Small intestine (tissue), 7 donors: ENCODE measurements at regions not wholly inside any gene's neighbourhood (a gene's known extent, or its start where the extent isn't known, plus 50 kb on each side); places are given as distances from the start of the nearest gene placed in this dataset.
A peak's percentile ranks its signal among the peaks of the same experiment; 100 is the strongest.

Experiments
- DNase-seq, 2 donors: peaks; one replicate each; pipeline versions ENCODE4 v3.0.0 to v3.0.0-alpha.2; 2013
- FAIRE-seq: peaks from 2 replicates; lab custom pipeline; 2012; peaks lifted over from hg19 to GRCh38; lab: Jason Lieb, UNC
- H3K27ac ChIP-seq, 3 donors: one replicate each; pipeline ENCODE4 v1.5.1; 2013; ENCODE audit warnings: low read length in 2 of 3, mild to moderate bottlenecking in 2 of 3, control low read depth in 1 of 3, inconsistent platforms in 1 of 3, low read depth in 1 of 3, moderate library complexity in 1 of 3
- H3K27me3 ChIP-seq, 3 donors: one replicate each; pipeline ENCODE4 v1.6.1; 2013; ENCODE audit warnings: low read length in 3 of 3, inconsistent platforms in 1 of 3; ENCODE audit not compliant: control insufficient read depth in 3 of 3, insufficient read depth in 3 of 3
- H3K36me3 ChIP-seq, 3 donors: one replicate each; pipeline ENCODE4 v1.6.1; 2013; ENCODE audit warnings: low read length in 3 of 3, inconsistent platforms in 1 of 3, low read depth in 1 of 3, mild to moderate bottlenecking in 1 of 3, moderate library complexity in 1 of 3; ENCODE audit not compliant: control insufficient read depth in 3 of 3, insufficient read depth in 2 of 3
- H3K4me1 ChIP-seq, 3 donors: one replicate each; pipeline ENCODE4 v1.6.1; 2013; ENCODE audit warnings: low read length in 2 of 3, inconsistent platforms in 1 of 3, low read depth in 1 of 3, mild to moderate bottlenecking in 1 of 3, moderate library complexity in 1 of 3; ENCODE audit not compliant: control insufficient read depth in 3 of 3, insufficient read depth in 2 of 3
- H3K4me3 ChIP-seq, 3 donors: one replicate each; pipeline ENCODE4 v1.5.1; 2013; ENCODE audit warnings: low read length in 3 of 3, control low read depth in 1 of 3, inconsistent platforms in 1 of 3, low read depth in 1 of 3, mild to moderate bottlenecking in 1 of 3, moderate library complexity in 1 of 3
- H3K9me3 ChIP-seq, 2 donors: one replicate each; pipeline ENCODE4 v1.6.1; 2013; ENCODE audit warnings: low read depth in 1 of 2, low read length in 1 of 2; ENCODE audit not compliant: control insufficient read depth in 2 of 2, insufficient read depth in 1 of 2
- WGBS, 3 donors: extraction: QIAGEN DNeasy Blood & Tissue Kit; methylation state at CpG; one replicate each; pipeline ENCODE4 v1.1.7; 2013; 5-methylcytosine and 5-hydroxymethylcytosine counted together
- donor health status: healthy with polysubstance abuse.
- donor health status: control.
- donor health status: control.
- donor health status: Bipolar disorder and iron deficiency.
- donor health status: healthy.

GRCh38 chr2:226352941-226353560, 446.6 kb downstream of the IRS1 start:
- H3K36me3 ChIP-seq: no peaks in the 10 kb centered on the region
- H3K27ac ChIP-seq: no peak overlapping the region
- no peak overlapping the region for H3K4me3 ChIP-seq
- H3K27me3 ChIP-seq: no peaks in the 10 kb centered on the region
- FAIRE-seq (no peak), DNase-seq (no peak)
- H3K4me1 ChIP-seq: no peaks in the 10 kb centered on the region
- H3K9me3 ChIP-seq: no peaks in the 10 kb centered on the region
- WGBS, 3 donors: 91 to 93% (median 91%) methylated on average over 6 of the region's 6 CpGs

DNA sequence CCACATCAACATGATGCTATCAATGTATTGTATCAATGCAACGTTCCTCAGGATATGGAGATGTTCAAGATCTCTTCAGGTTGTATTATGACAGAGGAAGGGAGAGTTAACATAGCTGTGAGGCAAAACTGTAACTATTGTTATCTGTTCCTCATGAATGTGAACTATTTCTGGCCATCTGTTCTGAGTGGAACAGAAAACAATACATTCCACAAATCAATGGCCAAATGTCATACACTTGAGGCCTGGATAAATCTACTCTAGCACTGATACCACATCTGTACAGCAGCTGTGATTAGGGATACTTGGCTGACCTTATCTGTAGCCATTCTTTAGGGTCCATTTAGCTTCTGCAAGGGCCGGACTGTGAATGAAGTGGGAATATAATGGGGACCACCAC, 447.9 kb downstream of the IRS1 start:
- H3K4me1 ChIP-seq: no peaks in the 10 kb centered on the region
- no peaks in the 10 kb centered on the region for H3K27me3 ChIP-seq
- no peak overlapping the region for H3K27ac ChIP-seq
- H3K4me3 ChIP-seq: no peak overlapping the region
- DNase-seq: no peak
- H3K36me3 ChIP-seq: no peaks in the 10 kb centered on the region
- no peak for FAIRE-seq
- WGBS, 3 donors: 76 to 77% (median 77%) methylated on average over 2 of the region's 2 CpGs
- H3K9me3 ChIP-seq: no peaks in the 10 kb centered on the region

GRCh38 chr2:226339616-226340015, 460.0 kb downstream of the IRS1 start:
- DNase-seq (no peak), FAIRE-seq (peak; percentile 55)
- no peaks in the 10 kb centered on the region for H3K4me1 ChIP-seq
- H3K36me3 ChIP-seq: no peaks in the 10 kb centered on the region
- H3K9me3 ChIP-seq: no peaks in the 10 kb centered on the region
- no peak overlapping the region for H3K27ac ChIP-seq
- no peak overlapping the region for H3K4me3 ChIP-seq
- no peaks in the 10 kb centered on the region for H3K27me3 ChIP-seq

DNA sequence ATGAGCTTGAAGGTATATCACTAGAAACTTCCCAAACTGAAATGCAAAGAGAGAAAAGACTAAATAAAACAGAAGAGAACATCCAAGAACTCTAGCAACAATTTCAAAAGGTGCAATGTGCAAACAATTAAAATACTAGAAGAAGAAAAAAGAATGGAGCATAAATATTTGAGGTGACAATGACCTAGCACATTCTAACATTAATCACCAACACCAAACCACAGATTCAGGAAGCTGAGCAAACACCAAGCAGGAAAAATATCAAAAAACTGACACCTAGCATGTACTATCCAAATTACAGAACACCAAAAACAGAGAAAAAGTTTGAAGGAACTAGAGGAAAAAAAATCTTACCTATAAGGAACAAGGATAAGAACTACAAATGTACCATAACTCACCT, 460.8 kb downstream of the IRS1 start:
- no peaks in the 10 kb centered on the region for H3K4me1 ChIP-seq
- no peaks in the 10 kb centered on the region for H3K9me3 ChIP-seq
- no peaks in the 10 kb centered on the region for H3K27me3 ChIP-seq
- no peaks in the 10 kb centered on the region for H3K36me3 ChIP-seq
- FAIRE-seq: no peak
- no peak overlapping the region for H3K4me3 ChIP-seq
- H3K27ac ChIP-seq: no peak overlapping the region
- no peak for DNase-seq

- Histone ChIP-seq H3K27me3 (no peaks in the 10 kb centered on the region), H3K9me3 (no peaks in the 10 kb centered on the region), H3K4me3 (no peak overlapping the region), H3K27ac (no peak overlapping the region), H3K4me1 (no peaks in the 10 kb centered on the region), H3K36me3 (no peaks in the 10 kb centered on the region)
- DNase-seq: no peak
- 36 to 57% (median 40%) methylated on average over 2 of the region's 2 CpGs for WGBS, 3 donors
- FAIRE-seq: no peak
Observed at GRCh38 chr2:226337941-226338600, 461.5 kb downstream of the IRS1 start.

GRCh38 chr2:226336283-226336682, 463.3 kb downstream of the IRS1 start:
- Histone ChIP-seq H3K27ac (no peak overlapping the region), H3K36me3 (no peaks in the 10 kb centered on the region), H3K9me3 (no peaks in the 10 kb centered on the region), H3K27me3 (no peaks in the 10 kb centered on the region), H3K4me3 (no peak overlapping the region), H3K4me1 (no peaks in the 10 kb centered on the region)
- DNase-seq (no peak), FAIRE-seq (peak; percentile 49)
- 46 to 66% (median 46%) methylated on average over 3 of the region's 3 CpGs for WGBS, 3 donors

DNA sequence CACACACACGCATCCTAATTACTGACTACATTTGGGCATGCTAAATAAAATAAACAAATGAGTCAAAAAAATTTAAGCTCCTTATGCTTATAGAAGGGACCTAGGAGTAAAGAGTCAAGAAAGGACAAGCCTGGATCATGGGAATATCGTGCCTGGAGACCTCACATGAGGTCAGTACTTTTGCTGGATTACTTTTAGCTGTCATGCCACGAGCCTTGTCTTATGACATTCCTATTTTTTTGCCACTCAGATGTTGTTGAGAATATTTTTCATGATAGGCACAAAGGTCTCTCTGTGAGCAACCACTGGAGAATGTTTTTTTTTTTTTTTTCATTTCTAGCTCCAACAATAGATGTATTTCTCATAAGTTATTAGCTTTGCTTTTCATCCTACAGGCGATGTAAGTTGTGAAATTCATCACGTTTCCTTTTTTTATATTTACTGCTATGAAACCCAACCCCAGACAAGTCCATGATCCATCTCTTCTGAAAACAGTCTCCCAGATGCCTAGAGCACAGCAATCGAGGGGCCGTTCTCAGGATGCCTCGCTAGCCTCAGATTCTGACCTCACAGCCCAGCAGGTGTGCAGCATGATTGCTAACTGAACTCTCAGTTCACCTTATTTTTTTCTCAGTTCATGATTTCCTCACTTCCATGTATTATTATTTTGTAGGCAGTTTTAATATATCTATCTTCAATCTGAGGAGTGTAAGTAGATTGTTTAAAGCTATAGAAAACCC, 464.5 kb downstream of the IRS1 start:
- FAIRE-seq (no peak), DNase-seq (peak in 1 of 2 donors; percentile 14)
- Histone ChIP-seq H3K27me3 (no peaks in the 10 kb centered on the region), H3K36me3 (no peaks in the 10 kb centered on the region), H3K9me3 (no peaks in the 10 kb centered on the region), H3K4me3 (no peak overlapping the region), H3K27ac (no peak overlapping the region), H3K4me1 (no peaks in the 10 kb centered on the region)
- WGBS, 3 donors: 62 to 69% (median 63%) methylated on average over 8 of the region's 8 CpGs

GRCh38 chr2:226333388-226333787, 466.2 kb downstream of the IRS1 start:
- Histone ChIP-seq H3K9me3 (no peaks in the 10 kb centered on the region), H3K36me3 (no peaks in the 10 kb centered on the region), H3K4me1 (no peaks in the 10 kb centered on the region), H3K27me3 (no peaks in the 10 kb centered on the region), H3K27ac (no peak overlapping the region), H3K4me3 (no peak overlapping the region)
- FAIRE-seq (no peak), DNase-seq (no peak)
- 79 to 89% (median 80%) methylated on average over 4 of the region's 4 CpGs for WGBS, 3 donors
